PC-3 (cell line): ENCODE measurements at regions not wholly inside any gene's neighbourhood (a gene's known extent, or its start where the extent isn't known, plus 50 kb on each side); places are given as distances from the start of the nearest gene placed in this dataset.

Source experiments
- CTCF ChIP-seq: fragments of 300-600 bp; sonication (generic); conservative IDR thresholded peaks from 2 replicates; pipeline ENCODE4 v1.5.1; 2017; ENCODE audit warnings: antibody characterized with exemption, low read depth, mild to moderate bottlenecking, low read length
- EZH2 ChIP-seq: fragments of 300-600 bp; sonication (generic); IDR thresholded peaks from one replicate; pipeline ENCODE4 v1.6.1; 2017; ENCODE audit warnings: antibody characterized with exemption, mild to moderate bottlenecking, low read length; ENCODE audit not compliant: unreplicated experiment
- EZH2phosphoT487 ChIP-seq: fragments of 300-600 bp; sonication (generic); IDR thresholded peaks from 2 replicates; pipeline ENCODE4 v1.6.1; 2018; ENCODE audit warnings: mild to moderate bottlenecking, antibody characterized with exemption, low read length, borderline replicate concordance

GRCh38 chr21:9755611-9756010, 765.8 kb upstream of the TPTE start:
- TF ChIP-seq EZH2 (no peak), CTCF (no peak), EZH2phosphoT487 (no peak)
